Endothelial cell of umbilical vein (primary cell): ENCODE measurements at regions not wholly inside any gene's neighbourhood (a gene's known extent, or its start where the extent isn't known, plus 50 kb on each side); places are given as distances from the start of the nearest gene placed in this dataset.

Experiments used
- CTCF ChIP-seq, 2 donors: IDR thresholded peaks; 1 replicate in 1 of 2; 2 replicates in 1 of 2; pipeline ENCODE4 v1.5.1; 2011; ENCODE audit warnings: low read length in 2 of 2, mild to moderate bottlenecking in 2 of 2, moderate library complexity in 2 of 2, control low read depth in 1 of 2, inconsistent platforms in 1 of 2, low read depth in 1 of 2; ENCODE audit not compliant: insufficient read depth in 1 of 2; ENCODE audit errors: extremely low read depth in 1 of 2
- EZH2 ChIP-seq: IDR thresholded peaks from 2 replicates; pipeline ENCODE4 v1.6.1; 2012; ENCODE audit warnings: borderline replicate concordance, low read depth, mild to moderate bottlenecking, moderate library complexity, low read length, inconsistent platforms; ENCODE audit not compliant: severe bottlenecking
- FOS ChIP-seq: IDR thresholded peaks from 2 replicates; pipeline ENCODE4 v1.6.1; 2011; ENCODE audit warnings: mild to moderate bottlenecking, low read length, moderate library complexity, borderline replicate concordance; ENCODE audit not compliant: insufficient read depth
- GATA2 ChIP-seq: IDR thresholded peaks from 2 replicates; pipeline ENCODE4 v1.7.0; 2011; ENCODE audit warnings: low read depth, mild to moderate bottlenecking, moderate library complexity, mixed read lengths, low read length; ENCODE audit not compliant: insufficient read length, insufficient read depth
- JUN ChIP-seq: IDR thresholded peaks from 2 replicates; pipeline ENCODE4 v1.6.1; 2011; ENCODE audit warnings: borderline replicate concordance, low read depth; ENCODE audit not compliant: insufficient read length, insufficient read depth
- MAX ChIP-seq: IDR thresholded peaks from 2 replicates; pipeline ENCODE4 v1.6.1; 2011; ENCODE audit not compliant: insufficient read depth, insufficient read length
- MYC ChIP-seq: IDR thresholded peaks from one replicate; pipeline ENCODE4 v1.6.1; 2011; ENCODE audit warnings: mild to moderate bottlenecking, low read depth, low read length
- POLR2A ChIP-seq: IDR thresholded peaks from 2 replicates; pipeline ENCODE4 v1.6.1; 2012; ENCODE audit warnings: low read depth, mild to moderate bottlenecking, control low read depth, low read length
- POLR2AphosphoS5 ChIP-seq: IDR thresholded peaks from 2 replicates; pipeline ENCODE4 v1.6.1; 2012; ENCODE audit warnings: low read depth, mild to moderate bottlenecking, control low read depth, low read length, moderate library complexity; ENCODE audit not compliant: insufficient read depth

GRCh38 chr1:187185389-187185788 lies 356.6 kb downstream of the PLA2G4A start:
- TF ChIP-seq POLR2A (no peak), CTCF (IDR thresholded peaks at IDR 0.05; ENCODE audit: extremely low read depth in 1 of 2, insufficient read depth in 1 of 2, low read depth in 1 of 2, low read length in 2 of 2) (no peak), JUN (no peak), EZH2 (no peak), POLR2AphosphoS5 (no peak), FOS (no peak), MAX (no peak), GATA2 (no peak), MYC (no peak)
